ENCODE measurements at regions not wholly inside any gene's neighbourhood (a gene's known extent, or its start where the extent isn't known, plus 50 kb on each side); places are given as distances from the start of the nearest gene placed in this dataset.

DNA sequence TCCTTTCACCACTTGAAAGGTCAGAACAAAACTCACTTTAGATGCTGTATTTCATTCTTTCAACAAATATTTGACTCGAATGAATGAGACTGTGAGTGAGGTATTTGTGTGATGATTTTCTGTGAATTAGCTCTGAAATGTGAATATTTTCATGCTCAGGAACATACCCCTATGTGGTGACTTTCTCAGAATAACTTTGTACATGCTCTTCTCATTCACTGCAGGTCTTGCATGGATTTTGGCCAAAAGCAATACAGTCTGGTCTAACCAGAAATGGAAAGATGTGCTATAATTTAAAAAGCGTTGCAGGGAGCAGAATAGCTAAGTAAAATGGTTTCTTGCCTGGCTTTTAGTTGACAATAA, 75.5 kb downstream of the MYCN start (continued):
- TF ChIP-seq SP1 (IDR thresholded peaks at IDR 0.05) (no peak), RXRA (IDR thresholded peaks at IDR 0.05) (peak in 1 of 2 donors; percentile 1)

- TF ChIP-seq NR2F2 (IDR thresholded peaks at IDR 0.05) (no peak), GABPA (IDR thresholded peaks at IDR 0.05 in 1 of 2, conservative IDR thresholded peaks at IDR 0.05 in 1 of 2) (no peak), FOXA2 (IDR thresholded peaks at IDR 0.05) (peak; percentile 36), HNF4A (conservative IDR thresholded peaks at IDR 0.05) (peak; percentile 60 to 67), SP1 (IDR thresholded peaks at IDR 0.05) (peak; percentile 70), EGR1 (IDR thresholded peaks at IDR 0.05; ENCODE audit: low read depth in 2 of 2) (no peak), YY1 (IDR thresholded peaks at IDR 0.05) (no peak), FOXA1 (IDR thresholded peaks at IDR 0.05) (no peak), TAF1 (conservative IDR thresholded peaks at IDR 0.05) (no peak), HNF4G (IDR thresholded peaks at IDR 0.05) (no peak), JUND (IDR thresholded peaks at IDR 0.05) (peak; percentile 10 to 55), CTCF (IDR thresholded peaks at IDR 0.05; ENCODE audit: low read depth, low read length, missing input control) (no peak), ATF3 (IDR thresholded peaks at IDR 0.05) (peak; percentile 56), RXRA (IDR thresholded peaks at IDR 0.05) (peak; percentile 99 to 100), RAD21 (IDR thresholded peaks at IDR 0.05) (peak; percentile 17 to 56), MAX (IDR thresholded peaks at IDR 0.05) (no peak), ZBTB33 (IDR thresholded peaks at IDR 0.05) (no peak)
- TF ChIP-seq, protein P1, sequence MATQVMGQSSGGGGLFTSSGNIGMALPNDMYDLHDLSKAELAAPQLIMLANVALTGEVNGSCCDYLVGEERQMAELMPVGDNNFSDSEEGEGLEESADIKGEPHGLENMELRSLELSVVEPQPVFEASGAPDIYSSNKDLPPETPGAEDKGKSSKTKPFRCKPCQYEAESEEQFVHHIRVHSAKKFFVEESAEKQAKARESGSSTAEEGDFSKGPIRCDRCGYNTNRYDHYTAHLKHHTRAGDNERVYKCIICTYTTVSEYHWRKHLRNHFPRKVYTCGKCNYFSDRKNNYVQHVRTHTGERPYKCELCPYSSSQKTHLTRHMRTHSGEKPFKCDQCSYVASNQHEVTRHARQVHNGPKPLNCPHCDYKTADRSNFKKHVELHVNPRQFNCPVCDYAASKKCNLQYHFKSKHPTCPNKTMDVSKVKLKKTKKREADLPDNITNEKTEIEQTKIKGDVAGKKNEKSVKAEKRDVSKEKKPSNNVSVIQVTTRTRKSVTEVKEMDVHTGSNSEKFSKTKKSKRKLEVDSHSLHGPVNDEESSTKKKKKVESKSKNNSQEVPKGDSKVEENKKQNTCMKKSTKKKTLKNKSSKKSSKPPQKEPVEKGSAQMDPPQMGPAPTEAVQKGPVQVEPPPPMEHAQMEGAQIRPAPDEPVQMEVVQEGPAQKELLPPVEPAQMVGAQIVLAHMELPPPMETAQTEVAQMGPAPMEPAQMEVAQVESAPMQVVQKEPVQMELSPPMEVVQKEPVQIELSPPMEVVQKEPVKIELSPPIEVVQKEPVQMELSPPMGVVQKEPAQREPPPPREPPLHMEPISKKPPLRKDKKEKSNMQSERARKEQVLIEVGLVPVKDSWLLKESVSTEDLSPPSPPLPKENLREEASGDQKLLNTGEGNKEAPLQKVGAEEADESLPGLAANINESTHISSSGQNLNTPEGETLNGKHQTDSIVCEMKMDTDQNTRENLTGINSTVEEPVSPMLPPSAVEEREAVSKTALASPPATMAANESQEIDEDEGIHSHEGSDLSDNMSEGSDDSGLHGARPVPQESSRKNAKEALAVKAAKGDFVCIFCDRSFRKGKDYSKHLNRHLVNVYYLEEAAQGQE (IDR thresholded peaks at IDR 0.05) = no peak
- Histone ChIP-seq H3K9me3 (ENCODE audit: control insufficient read depth in 4 of 4, low read length in 3 of 4) (no peaks in the 10 kb centered on the region), H3K27me3 (ENCODE audit: control insufficient read depth in 4 of 4, insufficient read depth in 4 of 4, low read length in 3 of 4) (peaks cover 0 to 2% (median under 1%) of the 10 kb centered on the region in 4 donors), H3K4me1 (ENCODE audit: control insufficient read depth in 4 of 4, insufficient read depth in 4 of 4, low read length in 3 of 4) (peaks cover 5 to 21% (median 17%) of the 10 kb centered on the region in 4 donors), H3K27ac (ENCODE audit: low read depth in 1 of 2, low read length in 2 of 2) (no peak overlapping the region), H3K36me3 (ENCODE audit: control insufficient read depth in 4 of 4, insufficient read depth in 3 of 4, low read depth in 1 of 4, low read length in 3 of 4) (no peaks in the 10 kb centered on the region), H3K4me3 (ENCODE audit: low read depth in 1 of 3, low read length in 3 of 3) (no peak overlapping the region), H3K9ac (ENCODE audit: low read depth in 1 of 2, low read length in 2 of 2) (no peak overlapping the region)
- WGBS = 60% methylated on average over 15 of the region's 15 CpGs
- no peak for DNase-seq (ENCODE audit: low spot score)
These were observed 75.0 kb downstream of the MYCN start for GRCh38 chr2:16015210-16015902.
